ENCODE measurements at regions not wholly inside any gene's neighbourhood (a gene's known extent, or its start where the extent isn't known, plus 50 kb on each side); places are given as distances from the start of the nearest gene placed in this dataset.
"Not testable (repeated sequence)": the region's sequence is repeated elsewhere in the genome, so short reads cannot be mapped to it uniquely, and the experiment has no call there.

DNA sequence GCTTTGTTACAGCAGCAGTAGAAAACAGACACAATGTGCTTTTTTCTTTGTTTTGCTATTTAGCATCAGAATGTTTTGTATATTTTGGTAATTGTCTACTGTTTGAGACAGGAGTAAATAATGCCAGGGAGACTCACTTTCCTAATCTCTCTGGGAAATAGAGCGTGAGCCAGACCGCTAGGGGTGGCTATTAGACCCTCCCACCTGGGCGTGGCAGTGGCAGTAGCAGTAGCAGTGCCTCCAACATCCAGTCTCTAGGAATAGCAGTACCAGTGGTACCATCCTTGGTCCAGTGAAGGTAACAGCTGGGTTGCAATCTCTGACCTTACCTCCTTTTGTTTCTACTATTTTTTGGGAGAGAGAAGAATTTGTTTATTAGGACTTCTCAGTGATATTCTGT is 165.7 kb upstream of the MAGI2 start:
- ATAC-seq (no peak), DNase-seq (ENCODE audit: low spot score) (no peak)
- intact Hi-C loops (cut with DNase I): no loop called here

DNA sequence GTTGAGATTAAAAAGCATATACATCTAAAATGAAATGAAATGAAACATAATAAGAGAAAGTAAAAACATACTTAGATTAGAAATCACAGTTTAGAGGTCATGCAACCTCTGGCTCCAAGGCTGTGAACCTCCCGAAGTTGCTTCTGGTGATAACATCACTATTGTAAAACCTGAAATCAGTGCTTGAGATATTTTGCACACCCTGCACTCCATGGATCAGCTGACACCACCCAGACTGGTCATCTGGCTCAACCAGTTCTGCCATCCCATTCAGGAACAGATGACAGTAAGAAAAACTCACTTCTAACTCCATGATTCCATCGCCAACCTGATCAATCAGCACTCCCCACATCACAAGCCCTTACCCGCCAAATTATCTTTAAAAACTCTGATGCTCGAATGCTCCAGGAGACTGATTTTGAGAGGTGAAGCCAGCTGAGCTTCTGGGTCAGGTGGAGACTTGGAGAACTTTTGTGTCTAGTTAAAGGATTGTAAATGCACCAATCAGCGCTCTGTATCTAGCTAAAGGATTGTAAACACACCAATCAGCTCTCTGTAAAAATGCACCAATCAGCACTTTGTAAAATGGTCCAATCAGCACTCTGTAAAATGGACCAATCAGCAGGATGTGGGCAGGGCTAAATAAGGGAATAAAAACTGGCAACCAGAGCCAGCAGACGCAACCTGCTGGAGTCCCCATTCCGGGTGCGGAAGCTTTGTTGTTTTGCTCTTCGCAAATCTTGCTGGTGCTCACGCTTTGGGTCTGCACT is 162.6 kb upstream of the MAGI2 start:
- DNase-seq (ENCODE audit: low spot score) (no peak), ATAC-seq (no peak)
- intact Hi-C loops (cut with DNase I): no loop called here

DNA sequence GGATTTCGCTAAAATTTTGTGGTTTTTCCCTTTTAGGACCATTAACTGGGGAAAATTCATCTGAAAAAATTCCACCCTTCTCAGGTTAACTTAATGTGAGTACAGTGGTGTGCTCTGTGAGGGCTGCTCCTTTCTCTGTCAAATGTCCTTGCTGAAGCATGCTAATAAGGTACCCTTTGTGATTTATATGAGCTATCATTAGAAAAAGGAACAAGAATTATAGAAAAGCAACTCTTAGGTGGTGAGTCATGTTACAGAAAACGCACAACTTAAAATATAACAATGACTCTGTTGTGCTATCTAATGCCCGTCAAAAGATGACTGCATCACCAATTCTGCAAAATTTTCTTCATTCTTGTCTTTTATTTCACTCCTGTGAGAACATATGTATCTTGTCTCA is 162.0 kb upstream of the MAGI2 start:
- no peak for ATAC-seq
- intact Hi-C loops (cut with DNase I): no loop called here
- DNase-seq (ENCODE audit: low spot score): no peak

DNA sequence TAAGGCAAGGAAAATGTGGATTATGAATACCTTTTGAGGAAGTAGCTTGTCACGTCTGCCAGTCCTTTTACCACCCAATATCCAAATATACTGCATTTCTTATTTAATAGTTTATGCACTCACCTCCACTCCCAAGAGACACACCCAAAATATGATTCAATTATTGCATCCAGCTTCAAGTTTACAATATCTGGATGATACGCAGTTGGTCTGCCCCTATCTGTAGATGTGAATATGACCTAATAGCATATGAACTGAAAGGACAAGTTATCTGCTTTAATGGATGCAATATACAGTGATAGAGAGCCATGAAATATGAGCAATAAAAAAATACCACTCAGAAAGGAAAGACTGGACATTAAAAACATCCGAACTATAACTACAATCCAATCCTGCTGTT is 159.4 kb upstream of the MAGI2 start:
- intact Hi-C loops (cut with DNase I): no loop called here
- ATAC-seq: no peak
- no peak for DNase-seq (ENCODE audit: low spot score)

DNA sequence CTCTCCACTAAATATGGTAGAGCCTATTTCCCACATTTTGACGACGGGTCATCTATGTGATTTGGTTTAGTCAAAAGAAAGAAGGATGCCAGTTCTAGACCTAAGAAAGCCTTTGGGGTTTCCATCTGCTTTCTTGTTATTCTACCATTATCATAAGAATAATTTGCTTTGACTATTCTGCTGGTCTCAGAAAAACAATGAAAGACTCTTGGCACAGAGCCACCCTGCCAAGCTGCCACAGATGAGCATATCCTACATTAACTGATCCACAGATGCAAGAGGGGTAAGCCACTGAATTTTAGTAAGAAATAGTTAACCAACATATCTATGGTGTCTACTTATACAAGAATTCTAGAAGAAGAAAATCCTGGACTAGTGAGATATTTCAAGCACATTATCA is 158.6 kb upstream of the MAGI2 start:
- intact Hi-C loops (cut with DNase I): no loop called here
- no peak for ATAC-seq

DNA sequence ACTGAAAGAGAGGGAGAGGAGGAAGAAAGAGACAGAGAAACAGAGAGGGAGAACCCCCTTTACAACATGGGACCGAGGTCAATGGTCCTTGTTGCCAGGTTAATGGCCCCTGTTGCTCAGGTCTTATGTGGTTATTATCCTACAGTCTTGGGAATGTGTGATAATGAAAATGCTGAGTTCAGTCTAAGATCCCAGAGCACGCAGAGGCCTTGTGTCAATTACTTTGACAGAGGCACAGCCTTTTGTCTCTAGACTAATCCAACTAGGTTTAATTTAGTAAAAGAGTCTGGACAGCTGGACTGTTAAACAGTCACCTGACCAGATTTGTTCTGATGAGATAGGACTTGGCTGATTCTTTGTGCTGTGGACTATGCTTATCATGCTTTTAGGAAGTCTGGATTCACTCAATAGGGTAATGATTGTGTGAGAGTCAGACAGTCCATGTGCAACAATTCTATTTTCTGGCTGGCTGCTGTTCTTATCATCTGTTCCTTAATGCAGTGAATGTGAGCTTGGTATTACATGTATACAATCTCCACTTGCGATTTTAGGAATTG is 157.4 kb upstream of the MAGI2 start:
- ATAC-seq (peak; percentile 42), DNase-seq (ENCODE audit: low spot score) (no peak)
- intact Hi-C loops (cut with DNase I): no loop called here

More for the DNA sequence above, 158.6 kb upstream of the MAGI2 start:
- no peak for DNase-seq (ENCODE audit: low spot score)

DNA sequence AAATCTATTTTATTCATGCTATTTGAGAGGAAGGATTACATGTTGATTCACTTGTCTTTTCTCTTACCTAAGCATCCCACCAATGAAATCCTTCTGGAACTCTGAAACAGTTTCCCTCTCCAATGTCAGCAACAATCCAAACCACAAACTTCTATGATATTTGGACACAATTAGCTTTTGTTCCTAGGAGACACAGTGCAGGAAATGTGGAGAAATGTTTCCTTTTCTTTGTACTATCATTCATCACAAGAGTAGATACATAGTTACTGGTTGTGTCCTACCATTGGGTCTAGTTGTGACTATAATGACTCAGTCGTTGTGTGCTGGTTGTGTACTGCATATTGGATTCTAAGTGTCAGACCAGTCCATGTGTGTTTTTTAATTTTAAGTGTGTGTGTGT is 156.8 kb upstream of the MAGI2 start:
- intact Hi-C loops (cut with DNase I): no loop called here
- no peak for DNase-seq (ENCODE audit: low spot score)
- peak; percentile 87 for ATAC-seq

DNA sequence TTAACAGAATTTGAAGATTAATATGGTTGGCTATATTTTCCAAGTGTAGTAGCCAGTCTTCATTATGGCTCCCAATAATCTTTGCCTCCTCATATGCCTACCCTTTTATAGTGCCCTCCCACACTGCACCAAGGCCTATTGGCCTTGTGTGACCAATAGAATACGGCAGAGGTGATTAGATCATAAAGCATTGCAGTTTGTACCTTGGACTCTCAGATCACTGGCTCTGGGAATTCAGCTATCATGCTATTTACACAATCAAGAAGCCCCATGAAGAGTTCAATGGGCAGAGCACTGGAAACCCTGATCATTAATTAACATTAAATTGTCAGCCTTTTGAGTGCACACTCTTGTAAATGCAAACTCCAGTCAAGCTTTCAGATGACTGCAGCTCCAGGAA is 154.5 kb upstream of the MAGI2 start:
- intact Hi-C loops (cut with DNase I): no loop called here
- ATAC-seq: no peak
- DNase-seq (ENCODE audit: low spot score): no peak

DNA sequence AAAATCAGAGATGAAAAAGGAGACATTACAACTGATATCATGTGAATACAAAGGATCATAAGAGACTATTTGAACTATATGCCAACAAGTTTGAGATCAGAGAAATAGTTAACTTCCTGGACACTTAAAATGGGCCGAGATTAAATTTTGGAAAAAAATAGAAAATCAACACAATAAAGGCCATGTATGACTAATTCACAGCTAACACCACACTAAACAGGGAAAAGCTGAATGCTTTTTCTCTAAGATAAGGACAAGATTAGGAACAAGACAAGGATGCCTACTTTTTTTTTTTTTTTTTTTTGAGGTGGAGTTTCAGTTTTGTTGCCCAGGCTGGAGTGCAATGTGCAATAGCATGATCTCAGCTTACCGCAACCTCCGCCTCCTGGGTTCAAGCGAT is 151.4 kb upstream of the MAGI2 start:
- no peak for ATAC-seq
- intact Hi-C loops (cut with DNase I): no loop called here

DNA sequence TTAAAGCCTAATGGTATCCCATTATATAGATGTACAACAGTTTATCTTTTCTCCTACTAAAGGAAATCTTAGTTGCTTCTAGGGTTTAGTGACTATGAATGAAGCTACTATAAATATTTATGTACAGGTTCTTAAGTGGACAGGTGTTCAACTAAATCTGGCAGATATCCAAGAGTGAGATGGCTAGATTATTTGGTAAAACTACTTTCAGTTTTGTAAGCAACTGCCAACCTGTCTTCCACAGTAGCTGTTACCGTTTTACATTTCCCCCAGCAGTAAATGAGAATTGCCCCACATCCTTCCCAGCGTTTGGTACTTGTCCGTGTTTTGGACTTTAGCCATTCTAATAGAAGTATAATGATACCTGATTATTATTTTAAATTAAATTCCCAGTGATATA is 144.9 kb upstream of the MAGI2 start:
- intact Hi-C loops (cut with DNase I): no loop called here
- ATAC-seq: no peak
- DNase-seq (ENCODE audit: low spot score): no peak

More for the DNA sequence above, 151.4 kb upstream of the MAGI2 start:
- DNase-seq (ENCODE audit: low spot score): no peak

DNA sequence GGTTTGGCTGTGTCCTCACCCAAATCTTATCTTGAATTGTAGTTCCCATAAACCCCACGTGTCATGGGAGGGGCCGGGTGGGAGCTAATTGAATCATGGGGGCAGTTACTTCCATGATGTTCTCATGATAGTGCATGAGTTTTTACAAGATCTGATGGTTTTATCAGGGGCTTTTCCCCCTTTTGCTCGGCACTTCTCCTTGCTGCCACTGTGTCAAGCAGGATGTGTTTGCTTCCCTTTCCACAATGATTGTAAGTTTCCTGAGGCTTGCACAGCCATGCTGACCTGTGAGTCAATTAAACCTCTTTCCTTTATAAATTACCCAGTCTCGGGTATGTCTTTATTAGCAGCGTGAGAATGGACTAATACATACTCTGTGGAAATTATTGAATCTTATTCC is 141.2 kb upstream of the MAGI2 start:
- ATAC-seq; intact Hi-C loops (cut with DNase I); DNase-seq (ENCODE audit: low spot score): not testable (repeated sequence)

DNA sequence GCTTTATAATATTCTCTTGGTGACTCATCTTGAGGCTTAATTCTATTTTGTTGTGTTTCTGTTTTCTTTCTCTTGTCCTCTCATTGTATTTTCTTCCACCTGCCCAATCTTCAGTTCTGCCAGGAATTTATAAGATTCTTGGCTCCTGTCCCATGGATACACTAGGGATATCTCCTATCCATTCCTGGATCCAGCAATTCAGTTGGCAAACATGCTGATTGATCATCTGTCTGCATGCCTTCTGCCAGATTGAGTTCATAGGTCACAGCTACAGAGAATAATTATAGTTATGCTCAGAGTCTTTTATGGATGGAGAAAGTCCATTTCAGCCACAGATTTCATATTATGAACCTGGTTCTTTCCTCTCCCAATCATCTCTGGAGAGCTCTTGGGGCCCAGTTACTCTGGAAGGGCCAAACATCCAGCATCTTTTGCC is 140.4 kb upstream of the MAGI2 start:
- ATAC-seq: no peak
- no peak for DNase-seq (ENCODE audit: low spot score)
- intact Hi-C loops (cut with DNase I): no loop called here

DNA sequence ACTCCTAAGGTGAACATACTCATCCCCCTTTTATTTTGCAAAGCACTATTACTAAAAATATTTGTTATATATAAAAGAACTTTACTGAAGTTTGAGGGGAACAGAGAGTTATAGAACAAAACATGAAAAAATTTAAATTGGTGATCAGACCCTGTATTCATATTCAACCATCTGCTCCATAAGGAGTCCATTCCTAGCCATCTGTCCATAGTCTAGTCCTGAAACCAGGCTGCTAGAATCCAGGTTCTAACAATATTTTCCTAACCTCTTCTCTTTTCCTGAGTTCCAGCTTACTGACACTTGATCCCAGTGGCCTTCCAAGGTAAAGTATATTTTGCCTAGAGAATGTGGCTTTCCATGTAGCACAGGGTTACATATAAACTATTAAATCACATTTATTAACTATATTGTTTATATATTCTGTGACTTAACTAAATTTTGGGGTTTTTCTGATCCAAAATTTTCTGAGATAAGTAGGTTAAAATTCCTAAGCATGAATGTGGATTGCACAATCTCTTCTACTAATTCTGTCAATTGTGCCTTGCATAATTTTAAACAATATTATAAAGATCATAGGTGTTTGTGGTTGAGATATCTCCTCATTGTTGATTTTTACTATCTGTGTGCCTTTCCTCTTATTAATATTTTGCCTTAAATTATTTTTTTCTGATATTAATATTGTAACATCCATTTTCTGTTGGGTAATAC is 137.6 kb upstream of the MAGI2 start:
- intact Hi-C loops (cut with DNase I): no loop called here
- ATAC-seq (no peak), DNase-seq (ENCODE audit: low spot score) (no peak)

DNA sequence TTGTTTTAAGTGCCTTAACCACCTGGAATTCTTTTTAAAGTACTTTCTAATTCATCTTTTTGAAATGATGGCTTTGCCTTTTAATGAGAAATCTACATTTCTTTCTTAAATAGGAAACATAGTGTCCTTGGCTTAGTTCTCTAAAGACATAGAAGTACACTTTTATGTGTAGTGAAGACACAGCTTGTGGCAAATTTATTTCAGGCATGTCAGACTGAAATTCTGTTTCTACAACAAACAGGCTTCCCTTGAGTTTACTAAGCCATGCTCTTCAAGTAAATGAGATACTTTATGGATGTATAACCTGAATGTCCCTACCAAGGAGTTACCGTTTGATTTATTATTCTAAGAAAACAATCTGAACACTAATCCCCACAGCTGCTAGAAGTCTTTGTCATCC is 136.9 kb upstream of the MAGI2 start:
- intact Hi-C loops (cut with DNase I): no loop called here
- ATAC-seq (no peak), DNase-seq (ENCODE audit: low spot score) (no peak)

DNA sequence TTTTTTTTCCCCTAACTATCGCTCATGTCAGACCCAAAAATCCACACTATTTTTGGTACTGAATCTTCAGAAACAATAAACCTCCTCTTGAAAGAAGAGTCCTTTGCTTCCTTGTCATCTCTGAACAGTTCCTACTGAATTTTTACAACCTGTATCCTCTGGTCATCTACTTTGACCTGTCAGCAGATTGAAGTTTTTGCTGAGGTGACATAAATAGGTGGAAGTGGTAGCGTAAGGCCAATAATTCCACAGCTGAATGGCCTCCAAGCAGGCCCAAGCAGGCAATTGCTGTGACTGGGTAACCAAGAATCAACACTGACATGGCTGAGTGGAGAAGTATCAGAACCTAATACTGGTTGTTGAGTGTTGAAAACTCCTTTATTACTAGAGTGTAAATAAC is 117.4 kb upstream of the MAGI2 start:
- intact Hi-C loops (cut with DNase I): no loop called here
- no peak for DNase-seq (ENCODE audit: low spot score)
- ATAC-seq: no peak

DNA sequence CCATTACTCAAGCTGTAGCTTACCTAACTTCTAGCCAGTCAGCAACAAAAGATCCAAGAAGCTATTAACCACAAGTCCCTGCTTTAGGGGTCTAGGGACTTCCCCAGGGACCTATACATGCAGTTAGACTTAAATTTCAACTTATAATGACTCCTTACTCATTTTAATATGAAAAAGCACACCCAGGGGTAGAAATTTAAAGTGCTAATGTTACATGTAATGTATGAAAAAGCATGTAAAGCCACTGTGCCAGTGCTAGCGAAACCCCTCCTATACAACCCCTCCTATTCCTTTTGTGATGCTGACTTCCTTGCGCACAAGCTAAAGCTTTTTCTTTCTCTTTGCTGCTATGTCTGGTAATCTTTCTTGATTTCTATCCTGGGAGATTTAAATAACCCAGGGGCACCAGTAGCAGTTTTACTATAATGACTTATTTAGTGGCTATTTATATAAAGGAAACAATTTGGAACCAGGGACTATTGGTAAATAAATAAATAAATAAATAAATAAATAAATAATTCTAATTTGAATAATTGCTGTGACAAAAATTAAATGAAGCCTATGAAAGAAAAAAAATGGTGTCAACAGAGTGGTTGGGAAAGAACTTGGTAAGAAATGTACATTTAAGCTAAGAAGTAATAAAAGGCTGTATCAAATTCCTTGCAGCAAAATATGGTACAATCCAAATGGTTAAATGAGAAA is 110.5 kb upstream of the MAGI2 start:
- no peak for ATAC-seq
- DNase-seq (ENCODE audit: low spot score): no peak
- intact Hi-C loops (cut with DNase I): no loop called here

DNA sequence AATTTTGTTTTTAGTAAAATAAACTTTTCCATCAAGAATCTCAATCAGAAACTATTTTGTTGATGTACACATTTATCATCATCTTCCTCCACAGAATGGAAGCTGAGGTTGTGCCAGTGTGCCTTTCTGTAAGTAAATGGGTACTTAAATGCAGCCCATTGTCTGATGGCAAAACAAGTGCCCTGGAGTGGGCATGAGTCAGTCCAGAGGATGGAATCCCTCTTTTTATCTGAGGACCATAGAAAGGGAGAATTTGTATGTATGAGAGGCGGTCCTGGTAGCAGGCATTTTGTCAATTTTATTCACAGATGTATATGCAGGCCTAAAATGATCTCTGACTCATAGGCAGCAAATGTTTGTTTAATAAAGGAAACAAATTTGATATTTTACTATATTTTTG is 102.1 kb upstream of the MAGI2 start:
- intact Hi-C loops (cut with DNase I): no loop called here
- ATAC-seq: no peak
- no peak for DNase-seq (ENCODE audit: low spot score)

DNA sequence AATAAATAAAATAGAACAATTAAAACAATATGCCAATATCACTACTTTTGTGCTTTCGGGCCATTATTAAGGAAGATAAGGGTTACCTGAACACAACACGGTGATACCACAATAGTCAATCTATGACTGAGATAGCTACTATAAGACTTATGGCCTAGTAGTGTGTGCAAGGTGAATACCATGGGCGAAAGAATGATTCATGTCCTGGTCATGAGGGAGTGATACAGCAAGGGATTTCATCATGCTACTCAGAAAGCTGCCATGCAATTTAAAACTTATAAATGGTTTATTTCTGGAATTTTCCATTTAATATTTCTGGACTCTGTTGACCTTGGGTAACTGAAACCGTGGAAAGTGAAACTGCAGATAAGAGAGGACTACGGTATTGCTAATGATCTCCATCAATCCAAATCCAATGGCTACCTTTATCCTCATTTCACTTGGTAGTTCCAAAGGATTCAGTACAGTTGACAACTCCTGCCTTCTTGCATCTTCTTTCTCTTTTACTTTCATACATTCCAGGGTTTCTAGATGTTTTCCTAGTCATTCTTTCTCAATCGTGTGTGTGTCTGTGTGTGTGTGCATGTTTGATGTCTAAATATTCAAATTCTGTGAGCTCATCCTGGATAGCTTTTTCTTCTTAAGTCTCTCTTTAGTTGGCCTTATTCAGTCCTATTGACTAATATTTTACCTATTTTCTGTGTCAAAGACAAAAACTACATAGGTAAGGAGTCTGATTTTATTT is 100.5 kb upstream of the MAGI2 start:
- DNase-seq (ENCODE audit: low spot score): no peak
- no peak for ATAC-seq
- intact Hi-C loops (cut with DNase I): no loop called here

DNA sequence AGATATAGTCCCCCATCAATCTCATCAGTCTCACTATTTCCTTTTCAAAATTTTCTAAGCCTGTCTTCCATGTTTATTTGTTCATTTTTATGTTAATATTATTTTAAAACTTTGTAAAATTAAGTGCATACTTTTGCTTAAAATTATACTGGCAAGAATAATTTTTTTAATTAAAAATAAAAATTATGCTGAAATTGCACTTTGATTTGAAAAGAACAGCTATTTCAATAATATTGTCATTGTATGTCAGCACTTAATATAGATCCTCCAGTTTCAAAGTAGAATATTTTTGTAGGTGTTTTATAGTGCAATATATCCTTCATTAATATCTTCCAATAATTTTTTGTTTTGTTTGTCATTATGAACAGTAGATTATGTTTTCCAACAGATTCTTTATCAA is 99.0 kb upstream of the MAGI2 start:
- DNase-seq (ENCODE audit: low spot score) (no peak), ATAC-seq (no peak)
- intact Hi-C loops (cut with DNase I): no loop called here
